Activated CD4-positive, alpha-beta T cell treated with anti-CD3 and anti-CD28 coated beads, Interleukin-2, amount 50 U/mL, for 24 hours (primary cell): ENCODE measurements at regions not wholly inside any gene's neighbourhood (a gene's known extent, or its start where the extent isn't known, plus 50 kb on each side); places are given as distances from the start of the nearest gene placed in this dataset.
A peak's percentile ranks its signal among the peaks of the same experiment; 100 is the strongest.

ENCODE experiments used
- DNase-seq, 2 donors: peaks; one replicate each; pipeline ENCODE4 v3.0.0-alpha.2; 2020; ENCODE audit warnings: low read depth in 1 of 2, low spot score in 1 of 2

GRCh38 chr1:201707027-201707426 is 121.9 kb upstream of the IPO9 start:
- DNase-seq: no peak

DNA sequence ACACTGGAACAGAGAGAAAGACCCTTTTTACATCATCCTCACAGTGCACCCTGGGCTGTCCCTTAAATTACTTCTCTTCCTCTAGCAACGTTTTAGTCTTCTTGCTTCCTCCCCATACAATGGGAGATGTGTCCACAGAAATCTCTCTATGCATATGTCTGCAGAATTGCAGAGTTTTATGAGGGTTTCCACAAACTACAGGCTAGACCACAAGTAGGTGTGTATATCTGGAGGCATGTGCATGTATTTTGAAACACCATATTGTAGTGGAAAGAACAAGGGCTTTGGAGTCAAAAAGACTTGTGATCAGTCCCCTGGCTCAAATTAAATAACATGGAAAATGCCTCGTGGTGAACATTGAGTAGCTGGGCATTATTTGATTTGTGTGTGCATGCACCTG is 121.3 kb upstream of the IPO9 start:
- DNase-seq: no peak

- no peak for DNase-seq
These were observed 120.9 kb upstream of the IPO9 start for GRCh38 chr1:201708085-201708512.

DNA sequence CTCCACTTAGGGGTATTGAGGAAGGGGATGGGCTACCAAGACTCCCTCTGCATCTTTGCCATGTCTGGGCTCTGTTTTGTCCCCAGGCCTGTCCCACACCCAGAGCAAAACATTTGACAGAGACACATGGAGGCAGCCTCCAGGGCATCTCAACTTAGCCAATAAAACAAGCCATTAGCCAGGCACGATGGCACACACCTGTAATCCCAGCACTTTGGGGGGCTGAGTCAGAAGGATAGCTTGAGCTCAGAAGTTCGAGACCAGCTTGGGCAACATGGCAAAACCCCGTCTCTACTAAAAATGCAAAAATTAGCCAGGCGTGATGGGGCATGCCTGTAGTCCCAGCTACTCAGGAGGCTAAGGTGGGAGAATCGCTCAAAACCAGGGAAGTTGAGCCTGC is 120.3 kb upstream of the IPO9 start:
- DNase-seq: no peak

DNA sequence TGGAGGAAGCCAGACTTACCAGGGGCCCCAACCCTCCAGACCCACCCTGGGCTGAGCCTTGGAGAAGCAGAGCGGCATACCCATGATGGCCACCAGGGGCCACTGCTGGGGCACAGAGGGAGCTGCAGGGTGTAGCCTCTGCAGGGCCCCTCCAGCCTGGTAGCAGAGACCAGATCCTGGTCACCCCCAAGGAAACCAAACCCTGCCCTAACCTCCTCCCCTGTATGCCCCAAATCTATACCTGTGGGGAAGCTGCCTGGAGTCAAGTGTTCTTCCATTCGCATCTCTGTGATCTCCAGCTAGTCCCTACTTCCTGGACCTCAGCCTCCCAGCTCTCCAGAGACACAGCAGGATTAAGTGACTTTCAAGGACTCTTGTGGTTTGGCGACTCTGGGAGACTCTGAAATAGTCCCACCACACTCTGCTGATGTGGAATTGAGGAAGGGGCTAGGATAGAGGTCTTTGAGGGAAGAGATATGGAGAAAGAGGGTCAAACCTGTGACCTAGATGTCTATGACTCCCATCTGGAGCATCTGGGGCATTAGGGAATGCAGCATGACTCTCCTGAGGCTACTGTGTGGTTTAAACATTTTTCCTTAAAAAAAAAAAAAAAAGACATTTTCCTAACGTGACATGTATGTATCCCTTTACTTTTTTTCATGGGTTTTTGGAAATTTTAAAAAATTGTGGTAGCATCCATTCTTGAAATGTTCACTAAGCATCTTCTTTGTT is 119.2 kb upstream of the IPO9 start:
- peak; percentile 16 to 38 for DNase-seq

DNA sequence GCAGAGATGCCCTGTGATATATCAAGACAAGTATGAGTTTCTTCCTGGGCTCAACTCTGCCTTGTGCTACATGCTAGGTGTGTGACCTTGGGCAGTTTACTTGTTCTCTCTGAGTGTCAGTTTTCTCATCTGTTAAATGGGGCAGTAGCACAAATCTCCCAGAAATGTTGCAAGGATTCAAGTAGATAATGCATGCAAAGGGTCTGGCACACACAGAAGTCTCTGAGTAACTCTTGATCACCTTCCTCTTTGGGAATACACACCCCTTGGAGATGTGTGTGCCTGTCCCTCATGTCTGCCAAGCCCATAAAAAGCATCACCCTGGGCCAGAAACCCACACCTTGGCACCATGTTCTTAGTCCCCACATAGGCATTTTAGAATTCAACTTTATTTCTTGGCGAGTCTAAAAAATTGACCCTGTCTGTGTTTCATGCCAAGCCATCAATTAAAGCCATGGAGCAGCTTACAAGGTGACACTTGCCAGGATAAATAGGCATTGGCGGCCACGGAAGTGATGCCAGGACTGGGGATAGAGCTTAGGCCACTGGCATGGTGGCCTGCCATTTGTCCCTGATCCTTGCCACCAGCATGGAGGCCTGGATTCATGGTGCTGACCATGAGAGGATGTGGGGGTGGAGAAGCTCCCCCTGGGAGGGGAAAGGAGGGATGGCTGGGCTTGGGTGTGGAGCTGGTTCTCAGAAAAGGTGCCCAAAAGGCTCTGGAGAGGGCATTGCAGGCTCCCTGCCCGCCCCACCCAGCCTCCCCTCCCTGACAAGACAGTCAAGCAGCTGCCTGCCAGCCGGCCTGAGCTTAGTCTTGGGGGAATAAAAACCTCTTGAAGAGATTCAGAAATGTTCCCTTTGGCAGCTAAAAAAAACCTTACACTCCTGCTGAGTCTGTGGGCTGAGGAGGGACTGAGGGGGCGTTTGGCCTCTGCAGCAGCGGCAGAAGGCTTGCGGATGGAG is 118.0 kb upstream of the IPO9 start:
- DNase-seq: no peak

DNA sequence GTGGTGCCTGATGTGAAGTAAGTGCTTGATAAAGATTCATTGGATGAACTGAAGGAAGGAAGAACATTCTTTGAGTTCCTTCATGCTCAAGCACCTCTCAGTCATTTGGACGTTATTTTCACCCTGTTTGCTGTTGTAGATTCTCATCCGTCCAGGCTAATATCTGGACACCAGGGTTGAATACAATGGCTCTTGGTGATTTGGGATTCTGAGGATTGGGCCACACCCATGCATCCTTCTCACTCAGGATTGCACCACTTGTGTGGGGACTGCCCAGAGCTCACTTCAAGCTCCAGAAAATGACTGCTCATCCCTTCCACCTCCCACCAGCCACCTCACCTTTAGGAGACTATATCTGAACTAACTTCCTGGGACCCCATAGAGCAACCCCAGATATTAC is 117.1 kb upstream of the IPO9 start:
- no peak for DNase-seq

DNA sequence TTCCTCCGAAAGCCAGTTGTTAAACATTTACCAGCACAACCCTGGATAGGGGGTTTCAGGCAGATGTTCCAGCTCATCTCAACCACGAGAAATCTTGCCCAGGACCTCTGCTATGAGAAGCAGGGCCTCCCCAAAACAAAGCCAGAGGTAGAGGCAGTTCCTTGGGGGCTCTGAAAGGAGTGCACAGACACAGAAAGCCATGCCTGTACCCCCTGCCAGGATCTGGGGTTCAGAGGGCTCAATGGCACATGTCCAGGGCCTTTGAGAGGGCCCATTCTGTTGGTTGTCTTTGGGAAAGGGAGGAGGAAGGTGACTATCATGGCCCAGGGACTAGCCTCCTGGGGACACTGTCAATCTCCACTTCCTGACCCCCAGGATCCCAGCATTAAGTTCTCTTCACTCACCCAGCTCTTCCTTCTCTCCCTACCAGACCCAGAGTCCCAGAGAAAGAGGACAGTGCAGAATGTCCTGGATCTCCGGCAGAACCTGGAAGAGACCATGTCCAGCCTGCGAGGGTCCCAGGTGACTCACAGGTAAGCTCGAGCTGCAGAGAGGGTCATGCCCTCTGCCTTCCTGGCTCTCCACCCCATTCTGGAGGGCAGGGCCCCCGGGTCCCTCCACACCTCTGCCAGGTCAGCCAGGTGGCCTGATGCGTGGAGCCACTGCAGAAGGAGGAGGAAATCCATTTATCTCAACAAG is 116.4 kb upstream of the IPO9 start:
- no peak for DNase-seq

DNA sequence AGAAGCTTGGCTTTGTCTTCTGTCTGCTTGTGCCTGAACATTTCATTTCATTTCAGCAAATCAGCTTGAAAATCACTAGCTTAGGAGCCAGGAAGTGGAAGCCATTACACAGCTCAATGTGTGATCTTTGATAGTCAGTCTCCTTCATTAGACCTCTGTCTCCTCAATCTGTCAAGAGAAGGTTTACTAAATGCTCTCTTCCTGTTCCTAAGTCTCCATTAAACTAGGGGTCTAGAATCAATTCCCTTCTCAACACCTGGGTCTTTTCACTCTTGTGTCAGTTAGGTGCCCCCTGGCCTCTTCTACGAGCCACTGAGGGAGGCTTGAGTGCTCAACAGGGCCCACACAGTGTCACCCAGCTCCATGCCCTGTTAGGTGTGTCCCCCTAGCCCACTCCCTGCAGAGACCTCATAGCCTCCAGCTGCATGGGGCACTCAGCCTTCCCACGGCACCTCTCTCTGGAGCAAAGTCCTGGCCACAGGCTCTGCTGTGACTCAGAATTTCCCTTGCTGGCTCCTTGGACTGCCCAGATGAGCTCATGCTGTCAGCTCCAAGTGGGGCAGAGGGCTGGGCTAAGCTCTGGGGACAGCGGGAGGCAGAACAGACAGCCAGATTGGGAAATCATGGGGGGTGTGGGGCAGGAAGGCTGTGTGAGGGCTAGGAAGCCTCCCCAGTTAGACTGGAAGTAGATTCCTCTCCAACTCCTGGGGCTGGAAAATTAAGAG is 115.7 kb upstream of the IPO9 start:
- no peak for DNase-seq

DNA sequence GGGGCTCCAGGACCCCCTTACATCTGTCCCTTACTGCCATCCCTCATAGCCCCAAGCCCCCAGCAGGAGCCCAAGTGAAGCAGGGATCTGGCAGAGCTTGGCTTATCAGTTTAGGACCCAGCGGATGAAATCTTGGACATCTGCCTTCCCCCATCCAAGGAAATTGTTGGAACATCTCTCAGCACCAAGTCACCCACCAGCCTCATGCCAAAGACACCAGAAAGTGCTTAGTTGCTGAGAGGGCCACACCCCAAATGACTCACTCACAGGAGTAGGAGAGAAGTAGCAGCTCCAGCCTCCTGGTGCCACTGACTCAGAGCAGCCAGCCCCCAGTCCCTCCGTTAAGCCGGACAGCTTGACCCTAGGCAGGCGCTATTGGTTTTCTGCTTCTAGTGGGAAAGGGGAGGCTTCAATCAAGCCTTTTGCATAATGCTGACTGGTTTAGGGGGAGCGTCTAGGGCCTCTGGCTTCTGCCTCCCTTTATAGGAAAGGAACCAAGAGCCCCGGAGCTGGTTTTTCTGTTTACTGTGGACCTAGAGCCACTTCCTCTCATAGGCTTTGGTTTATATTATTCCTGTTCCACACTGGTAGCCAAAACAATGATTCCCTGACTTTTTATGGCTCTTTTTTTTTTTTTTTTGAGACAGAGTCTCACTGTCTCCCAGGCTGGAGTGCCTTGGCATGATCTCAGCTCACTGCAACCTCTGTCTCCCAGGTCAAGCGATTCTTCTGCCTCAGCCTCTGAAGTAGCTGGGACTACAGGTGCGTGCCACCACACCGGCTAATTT is 114.2 kb upstream of the IPO9 start:
- DNase-seq: no peak

DNA sequence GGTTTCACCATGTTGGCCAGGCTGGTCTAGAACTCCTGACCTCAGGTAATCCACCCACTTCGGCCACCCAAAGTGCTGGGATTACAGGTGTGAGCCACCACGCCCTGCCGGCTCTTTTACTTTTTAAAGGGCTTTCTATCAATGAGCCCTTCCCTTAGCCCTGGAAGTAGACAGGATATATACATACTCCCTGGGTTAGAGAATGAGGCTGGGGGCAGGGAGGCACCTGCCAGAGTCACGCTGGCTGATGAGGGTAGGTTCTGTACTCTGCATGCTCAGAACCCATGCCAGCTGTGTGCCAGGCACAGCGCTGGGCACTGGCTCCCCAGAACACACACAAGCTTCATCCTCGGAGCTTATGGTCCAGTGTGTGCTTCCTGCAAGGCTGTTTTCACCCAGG is 113.6 kb upstream of the IPO9 start:
- DNase-seq: no peak

- no peak for DNase-seq
These were observed 112.9 kb upstream of the IPO9 start for GRCh38 chr1:201715801-201716741.

- DNase-seq: no peak
These were observed 112.2 kb upstream of the IPO9 start for GRCh38 chr1:201716742-201717135.

DNA sequence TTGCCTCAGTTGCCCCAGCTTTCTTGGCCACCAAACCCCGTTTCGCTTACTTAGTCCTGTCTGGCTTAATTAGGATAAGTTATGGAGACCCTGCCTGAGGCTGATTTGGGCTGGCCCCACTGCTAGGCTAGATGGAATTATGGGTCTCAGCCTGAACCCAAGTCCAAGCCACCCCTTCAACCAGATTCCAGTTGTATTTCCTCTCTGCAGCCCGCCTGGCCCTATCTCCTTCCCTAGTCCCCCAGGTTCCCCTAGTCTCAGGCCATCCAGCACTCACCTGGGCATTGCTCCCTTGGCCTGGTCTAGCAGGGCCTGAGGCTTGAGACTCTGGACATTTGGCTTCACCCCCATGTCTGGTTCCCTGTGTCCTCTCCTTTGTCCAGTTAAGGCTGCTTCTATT is 111.7 kb upstream of the IPO9 start:
- DNase-seq: no peak

GRCh38 chr1:201718346-201719202 is 110.4 kb upstream of the IPO9 start:
- DNase-seq: no peak

DNA sequence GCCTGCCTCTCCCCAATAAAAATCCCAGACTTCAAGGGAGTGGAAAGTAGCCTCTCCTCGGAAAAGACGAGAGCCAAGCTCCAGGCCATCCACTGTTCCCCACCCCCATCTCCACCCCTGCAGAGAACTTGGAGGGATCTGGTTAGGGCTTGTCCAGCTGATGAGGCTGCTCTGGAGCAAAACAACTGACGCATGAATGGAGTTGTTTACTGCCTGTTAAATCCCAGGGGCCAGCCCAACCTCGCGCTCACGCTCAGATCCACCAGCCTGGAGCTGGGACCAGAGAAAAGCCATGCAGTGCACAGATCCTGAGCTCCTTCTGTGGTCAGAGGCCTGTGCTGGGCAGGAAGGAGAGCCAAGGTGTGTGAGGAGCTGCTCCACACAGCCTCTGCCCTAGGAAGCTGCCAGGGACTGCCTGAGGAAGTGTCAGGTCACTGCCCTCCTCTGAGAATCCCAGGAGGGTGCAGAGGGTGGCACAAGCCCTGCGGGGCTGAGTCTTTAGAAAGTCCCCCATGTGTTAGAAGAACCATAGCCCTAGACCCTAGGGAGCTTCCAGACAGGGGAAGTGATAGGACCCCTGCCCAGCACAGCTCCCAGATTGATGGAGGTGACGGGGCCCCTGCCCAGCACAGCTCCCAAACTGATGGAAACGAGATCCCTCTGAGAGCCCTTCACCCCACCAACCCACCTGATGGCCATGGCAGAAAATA is 109.0 kb upstream of the IPO9 start:
- no peak for DNase-seq

DNA sequence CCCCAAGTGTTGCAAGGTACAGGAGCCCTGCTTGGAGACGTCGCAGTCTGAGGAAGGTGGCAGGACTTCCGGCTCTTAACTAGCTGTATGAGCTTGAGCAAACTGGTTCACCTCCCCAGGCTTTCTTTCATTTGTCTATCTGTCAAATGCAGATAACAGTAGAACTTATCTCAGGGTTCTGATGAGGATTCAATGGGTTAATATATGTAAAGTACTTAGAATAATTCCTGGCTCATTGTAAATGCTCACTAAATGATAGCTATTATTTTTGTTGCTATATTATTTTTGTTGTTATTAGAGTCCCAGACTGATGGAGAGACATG is 108.5 kb upstream of the IPO9 start:
- DNase-seq: no peak
